IPS-20b (cell line): ENCODE measurements at regions not wholly inside any gene's neighbourhood (a gene's known extent, or its start where the extent isn't known, plus 50 kb on each side); places are given as distances from the start of the nearest gene placed in this dataset.
"Not testable (repeated sequence)": the region's sequence is repeated elsewhere in the genome, so short reads cannot be mapped to it uniquely, and the experiment has no call there.

Experiments used
- H3K27ac ChIP-seq: one replicate; pipeline ENCODE4 v1.5.1; 2013; ENCODE audit warnings: low read length
- H3K27me3 ChIP-seq: 2 replicates; pipeline ENCODE4 v1.6.1; 2013; ENCODE audit warnings: mild to moderate bottlenecking, low read length, inconsistent platforms; ENCODE audit not compliant: insufficient read depth
- H3K36me3 ChIP-seq: 2 replicates; pipeline ENCODE4 v1.6.1; 2013; ENCODE audit warnings: low read depth, mild to moderate bottlenecking, inconsistent platforms, low read length, moderate library complexity; ENCODE audit not compliant: insufficient read depth
- H3K4me1 ChIP-seq: 2 replicates; pipeline ENCODE4 v1.6.1; 2013; ENCODE audit warnings: mild to moderate bottlenecking, control low read depth, inconsistent platforms, low read length, moderate library complexity; ENCODE audit not compliant: insufficient read depth
- H3K4me3 ChIP-seq: 2 replicates; pipeline ENCODE4 v1.5.1; 2013; ENCODE audit warnings: mild to moderate bottlenecking, low read length, inconsistent platforms
- H3K9ac ChIP-seq: 2 replicates; pipeline ENCODE4 v1.6.1; 2013; ENCODE audit warnings: low read depth, mild to moderate bottlenecking, inconsistent platforms, low read length, moderate library complexity
- H3K9me3 ChIP-seq: 2 replicates; pipeline ENCODE4 v1.6.1; 2013; ENCODE audit warnings: mild to moderate bottlenecking, low read depth, low read length, inconsistent platforms; ENCODE audit not compliant: insufficient read depth

- Histone ChIP-seq H3K4me1 (no peaks in the 10 kb centered on the region), H3K27ac (no peak overlapping the region), H3K36me3 (no peaks in the 10 kb centered on the region), H3K9ac (no peak overlapping the region), H3K4me3 (no peak overlapping the region), H3K27me3 (no peaks in the 10 kb centered on the region), H3K9me3 (no peaks in the 10 kb centered on the region)
These were observed 748.6 kb upstream of the SPRY2 start for GRCh38 chr13:81089371-81090157.

- no peaks in the 10 kb centered on the region for H3K36me3 ChIP-seq
- H3K4me3 ChIP-seq: no peak overlapping the region
- no peaks in the 10 kb centered on the region for H3K9me3 ChIP-seq
- H3K27ac ChIP-seq: no peak overlapping the region
- no peaks in the 10 kb centered on the region for H3K27me3 ChIP-seq
- no peaks in the 10 kb centered on the region for H3K4me1 ChIP-seq
- H3K9ac ChIP-seq: no peak overlapping the region
These were observed 740.1 kb upstream of the SPRY2 start for GRCh38 chr13:81080911-81081454.

DNA sequence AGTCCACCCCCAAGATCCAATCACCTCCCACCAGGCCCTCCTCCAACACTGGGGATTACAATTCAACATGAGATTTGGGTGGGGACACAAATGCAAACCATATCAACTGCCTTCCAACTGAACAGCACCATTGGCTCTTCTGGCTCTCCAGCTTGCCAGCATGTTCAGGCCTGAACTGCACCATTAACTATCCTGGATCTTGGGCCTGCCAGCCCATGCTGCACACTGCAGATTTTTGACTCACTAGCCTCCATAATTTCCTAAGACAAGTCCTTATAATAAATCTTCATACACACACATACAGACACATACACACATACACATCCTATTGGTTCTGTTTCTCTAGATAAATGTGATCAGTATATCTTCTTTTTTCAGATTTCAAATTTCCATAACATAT, 737.1 kb upstream of the SPRY2 start:
- H3K4me1 ChIP-seq: no peaks in the 10 kb centered on the region
- H3K27me3 ChIP-seq: no peaks in the 10 kb centered on the region
- no peaks in the 10 kb centered on the region for H3K36me3 ChIP-seq
- H3K9me3 ChIP-seq: no peaks in the 10 kb centered on the region
- H3K4me3 ChIP-seq: no peak overlapping the region
- no peak overlapping the region for H3K27ac ChIP-seq
- no peak overlapping the region for H3K9ac ChIP-seq

DNA sequence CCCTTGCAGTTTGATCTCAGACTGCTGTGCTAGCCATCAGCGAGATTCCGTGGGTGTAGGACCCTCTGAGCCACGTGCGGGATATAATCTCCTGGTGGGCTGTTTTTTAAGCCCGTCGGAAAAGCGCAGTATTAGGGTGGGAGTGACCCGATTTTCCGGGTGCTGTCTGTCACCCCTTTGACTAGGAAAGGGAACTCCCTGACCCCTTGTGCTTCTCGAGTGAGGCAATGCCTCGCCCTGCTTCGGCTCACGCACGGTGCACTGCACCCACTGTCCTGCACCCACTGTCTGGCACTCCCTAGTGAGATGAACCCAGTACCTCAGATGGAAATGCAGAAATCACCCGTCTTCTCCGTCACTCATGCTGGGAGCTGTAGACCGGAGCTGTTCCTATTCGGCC, 728.9 kb upstream of the SPRY2 start:
- H3K9me3 ChIP-seq, H3K9ac ChIP-seq, H3K36me3 ChIP-seq, H3K4me1 ChIP-seq, H3K27ac ChIP-seq, H3K27me3 ChIP-seq, H3K4me3 ChIP-seq: not testable (repeated sequence)

DNA sequence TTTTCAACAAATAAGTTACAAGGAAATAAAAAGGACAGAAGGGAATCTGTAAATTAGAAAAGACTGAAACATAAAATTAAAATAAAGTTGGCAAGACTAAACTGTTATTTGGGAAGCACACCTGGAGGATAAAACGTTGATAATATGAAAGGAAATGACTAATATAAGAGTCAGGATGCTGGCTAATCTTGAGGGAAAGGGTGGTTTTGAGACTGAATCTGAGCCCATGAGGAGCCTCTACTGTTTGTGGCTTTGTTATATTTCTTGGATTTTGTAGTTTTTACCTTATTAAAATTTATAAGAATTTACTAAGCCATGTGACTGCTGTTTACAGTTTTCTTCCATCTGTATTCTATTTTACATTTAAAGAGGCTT, 718.0 kb upstream of the SPRY2 start:
- no peak overlapping the region for H3K9ac ChIP-seq
- H3K4me3 ChIP-seq: no peak overlapping the region
- no peak overlapping the region for H3K27ac ChIP-seq
- H3K36me3 ChIP-seq: no peaks in the 10 kb centered on the region
- no peaks in the 10 kb centered on the region for H3K27me3 ChIP-seq
- H3K4me1 ChIP-seq: peaks cover 5% of the 10 kb centered on the region; the same call in 1 of the 2 replicates
- no peaks in the 10 kb centered on the region for H3K9me3 ChIP-seq

DNA sequence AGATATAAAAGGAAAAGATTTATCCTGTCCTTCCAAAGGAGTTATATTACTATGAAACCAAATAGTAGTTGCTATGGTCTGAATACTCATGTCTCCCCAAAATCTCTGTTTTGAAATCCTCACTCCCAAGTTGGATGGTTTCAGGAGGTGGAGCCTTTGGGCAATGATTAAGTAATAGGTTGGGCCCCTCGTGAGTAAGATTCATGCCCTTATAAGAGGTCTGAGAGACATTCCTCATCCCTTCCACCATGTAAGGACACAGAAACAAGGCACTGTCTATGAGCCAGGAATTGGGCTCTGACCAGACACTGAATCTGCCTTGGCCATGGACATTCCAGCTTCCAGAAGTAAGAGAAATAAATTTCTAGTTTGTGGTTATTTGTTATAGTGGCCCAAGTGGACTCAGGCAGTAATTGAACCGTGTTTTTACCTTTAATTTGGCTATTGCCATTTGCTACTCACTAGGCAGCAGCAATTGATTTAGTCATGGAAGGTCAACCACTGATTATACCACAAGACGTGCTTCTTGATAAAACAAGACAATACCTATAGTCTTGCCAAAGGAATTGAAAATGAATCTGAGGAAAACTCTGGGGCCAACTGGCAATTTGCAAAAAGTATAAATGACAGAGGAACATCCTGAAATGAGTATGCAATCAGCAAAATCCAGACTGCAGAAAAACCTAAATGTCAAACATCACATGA, 717.4 kb upstream of the SPRY2 start:
- Histone ChIP-seq H3K36me3 (no peaks in the 10 kb centered on the region), H3K27ac (no peak overlapping the region), H3K4me1 (peaks cover 5% of the 10 kb centered on the region; the same call in 1 of the 2 replicates), H3K27me3 (no peaks in the 10 kb centered on the region), H3K4me3 (no peak overlapping the region), H3K9me3 (no peaks in the 10 kb centered on the region), H3K9ac (no peak overlapping the region)

GRCh38 chr13:81051873-81052272, 710.9 kb upstream of the SPRY2 start:
- no peak overlapping the region for H3K27ac ChIP-seq

GRCh38 chr13:81048026-81048461, 707.1 kb upstream of the SPRY2 start:
- Histone ChIP-seq H3K27me3 (no peaks in the 10 kb centered on the region), H3K9me3 (no peaks in the 10 kb centered on the region), H3K9ac (no peak overlapping the region), H3K36me3 (no peaks in the 10 kb centered on the region), H3K4me1 (no peaks in the 10 kb centered on the region), H3K4me3 (no peak overlapping the region), H3K27ac (no peak overlapping the region)

More at GRCh38 chr13:81051873-81052272, 710.9 kb upstream of the SPRY2 start:
- Histone ChIP-seq H3K9ac (no peak overlapping the region), H3K36me3 (no peaks in the 10 kb centered on the region), H3K27me3 (no peaks in the 10 kb centered on the region), H3K4me1 (no peaks in the 10 kb centered on the region), H3K9me3 (no peaks in the 10 kb centered on the region), H3K4me3 (no peak overlapping the region)

- peaks cover 7% of the 10 kb centered on the region; the same call in 1 of the 2 replicates for H3K9me3 ChIP-seq
- no peak overlapping the region for H3K4me3 ChIP-seq
- H3K4me1 ChIP-seq: no peaks in the 10 kb centered on the region
- H3K36me3 ChIP-seq: no peaks in the 10 kb centered on the region
- H3K27me3 ChIP-seq: no peaks in the 10 kb centered on the region
- H3K27ac ChIP-seq: no peak overlapping the region
- H3K9ac ChIP-seq: no peak overlapping the region
These were observed 700.8 kb upstream of the SPRY2 start for GRCh38 chr13:81041761-81042160.

- no peaks in the 10 kb centered on the region for H3K36me3 ChIP-seq
- H3K9ac ChIP-seq: no peak overlapping the region
- H3K27ac ChIP-seq: no peak overlapping the region
- no peaks in the 10 kb centered on the region for H3K27me3 ChIP-seq
- H3K4me1 ChIP-seq: no peaks in the 10 kb centered on the region
- H3K9me3 ChIP-seq: no peaks in the 10 kb centered on the region
- H3K4me3 ChIP-seq: no peak overlapping the region
These were observed 691.1 kb upstream of the SPRY2 start for GRCh38 chr13:81031996-81032395.

DNA sequence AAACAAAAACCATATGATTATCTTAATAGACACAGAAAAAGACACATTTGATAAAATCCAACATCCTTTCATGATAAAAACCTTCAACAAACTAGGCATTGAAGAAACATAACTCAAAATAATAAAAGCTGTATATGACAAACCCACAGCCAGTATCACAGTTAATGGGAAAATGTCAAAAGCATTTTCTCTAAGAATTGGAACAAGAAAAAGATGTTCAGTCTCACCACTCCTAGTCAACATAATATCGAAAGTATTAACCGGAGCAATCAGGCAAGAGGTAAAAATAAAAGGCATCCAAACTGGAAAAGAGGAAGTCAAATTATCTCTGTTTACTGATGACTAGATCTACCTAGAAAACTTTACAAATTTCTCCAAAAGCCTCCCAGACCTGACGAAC, 684.2 kb upstream of the SPRY2 start:
- Histone ChIP-seq H3K36me3 (no peaks in the 10 kb centered on the region), H3K4me1 (no peaks in the 10 kb centered on the region), H3K27me3 (no peaks in the 10 kb centered on the region), H3K27ac (no peak overlapping the region), H3K4me3 (no peak overlapping the region), H3K9ac (no peak overlapping the region), H3K9me3 (no peaks in the 10 kb centered on the region; the same call in 1 of the 2 replicates)
